IMR-90 (cell line): ENCODE measurements at regions not wholly inside any gene's neighbourhood (a gene's known extent, or its start where the extent isn't known, plus 50 kb on each side); places are given as distances from the start of the nearest gene placed in this dataset.

ENCODE experiments used
- ATAC-seq: fragments of 200-7000 bp; cut with Tn5 transposase; 2 replicates; pipeline ENCODE4 v1.9.1; 2020; ENCODE audit warnings: low read depth, mild to moderate bottlenecking, moderate library complexity
- BruUV-seq: library from RNA; stranded (reverse); fragments of 400-500 nt; replicated peaks from 2 replicates; lab custom pipeline; 2021; lab: Mats Ljungman, UMichigan
- CTCF ChIA-PET: fragments of 300-600 bp; formaldehyde crosslinking; extraction: SDS; loops from one replicate; lab custom pipeline; 2021; ENCODE audit warnings: antibody characterized with exemption; lab: Yijun Ruan, JAX
- POLR2A ChIA-PET: fragments of 300-600 bp; sonication (Branson Sonifier 250); formaldehyde crosslinking; loops from one replicate; lab custom pipeline; 2022; ENCODE audit warnings: antibody characterized with exemption; ENCODE audit not compliant: unreplicated experiment; lab: Charles Lee
- DNase-seq: peaks from one replicate; pipeline ENCODE4 v3.0.0; 2013
- H2AFZ ChIP-seq: replicated peaks from 2 replicates; pipeline ENCODE3; 2013; ENCODE audit warnings: low read length, mild to moderate bottlenecking; ENCODE audit not compliant: poor library complexity
- H2AK5ac ChIP-seq: 2 replicates; pipeline ENCODE4 v1.6.1; 2013; ENCODE audit warnings: low read depth, low read length, inconsistent platforms
- H2AK9ac ChIP-seq: replicated peaks from 2 replicates; pipeline ENCODE3; 2013; ENCODE audit warnings: mild to moderate bottlenecking, low read depth, low read length, moderate library complexity; ENCODE audit not compliant: poor library complexity
- H2BK120ac ChIP-seq: 2 replicates; pipeline ENCODE4 v1.6.1; 2013; ENCODE audit warnings: low read depth, low read length, inconsistent platforms
- H2BK15ac ChIP-seq: 3 replicates; pipeline ENCODE4 v1.6.1; 2013; ENCODE audit warnings: low read depth, low read length, inconsistent platforms
- H2BK20ac ChIP-seq: 2 replicates; pipeline ENCODE4 v1.6.1; 2013; ENCODE audit warnings: low read depth, mild to moderate bottlenecking, inconsistent platforms, low read length, moderate library complexity
- H2BK5ac ChIP-seq: 2 replicates; pipeline ENCODE4 v1.6.1; 2013; ENCODE audit warnings: mild to moderate bottlenecking, low read depth, low read length, inconsistent platforms; ENCODE audit not compliant: poor library complexity, severe bottlenecking
- H3K14ac ChIP-seq: replicated peaks from 2 replicates; pipeline ENCODE4 v1.6.1; 2013; ENCODE audit warnings: low read depth, low read length, inconsistent platforms
- H3K18ac ChIP-seq: 2 replicates; pipeline ENCODE4 v1.6.1; 2013; ENCODE audit warnings: low read depth, low read length, control low read depth
- H3K23ac ChIP-seq: 2 replicates; pipeline ENCODE4 v1.6.1; 2013; ENCODE audit warnings: low read depth, low read length, inconsistent platforms
- H3K27ac ChIP-seq: 2 replicates; pipeline ENCODE4 v1.5.1; 2013; ENCODE audit warnings: mild to moderate bottlenecking, control low read depth, low read length; ENCODE audit not compliant: insufficient read depth
- H3K27me3 ChIP-seq: 2 replicates; pipeline ENCODE4 v1.6.1; 2013; ENCODE audit warnings: low read length; ENCODE audit not compliant: control insufficient read depth, insufficient read depth
- H3K36me3 ChIP-seq: 2 replicates; pipeline ENCODE4 v1.6.1; 2013; ENCODE audit warnings: low read length, mixed read lengths; ENCODE audit not compliant: control insufficient read depth, insufficient read depth
- H3K4ac ChIP-seq: 2 replicates; pipeline ENCODE4 v1.6.1; 2013; ENCODE audit warnings: low read depth, low read length, inconsistent platforms
- H3K4me1 ChIP-seq: 2 replicates; pipeline ENCODE4 v1.6.1; 2013; ENCODE audit warnings: low read length, mixed read lengths; ENCODE audit not compliant: control insufficient read depth, insufficient read depth
- H3K4me2 ChIP-seq: 2 replicates; pipeline ENCODE4 v1.6.1; 2013; ENCODE audit warnings: low read depth, mild to moderate bottlenecking, control low read depth, low read length, moderate library complexity
- H3K4me3 ChIP-seq: 2 replicates; pipeline ENCODE4 v1.5.1; 2013; ENCODE audit warnings: low read depth, mild to moderate bottlenecking, control low read depth, low read length, moderate library complexity; ENCODE audit not compliant: insufficient read depth
- H3K56ac ChIP-seq: 2 replicates; pipeline ENCODE4 v1.6.1; 2013; ENCODE audit warnings: low read length, inconsistent platforms; ENCODE audit not compliant: insufficient read depth; ENCODE audit errors: extremely low read depth
- H3K79me1 ChIP-seq, 2 experiments: 2 replicates each; pipeline ENCODE4 v1.6.1; 2013; ENCODE audit warnings: low read length in 2 of 2, inconsistent platforms in 1 of 2, low read depth in 1 of 2
- H3K9ac ChIP-seq: 2 replicates; pipeline ENCODE4 v1.6.1; 2013; ENCODE audit warnings: low read depth, low read length, control low read depth
- H3K9me1 ChIP-seq: 2 replicates; pipeline ENCODE4 v1.6.1; 2013; ENCODE audit warnings: low read length, inconsistent platforms; ENCODE audit not compliant: insufficient read depth
- H3K9me3 ChIP-seq: 2 replicates; pipeline ENCODE4 v1.6.1; 2013; ENCODE audit warnings: low read length; ENCODE audit not compliant: control insufficient read depth, insufficient read depth
- H4K20me1 ChIP-seq: 2 replicates; pipeline ENCODE4 v1.6.1; 2013; ENCODE audit warnings: low read length, inconsistent platforms; ENCODE audit not compliant: insufficient read depth
- H4K5ac ChIP-seq: 2 replicates; pipeline ENCODE4 v1.6.1; 2013; ENCODE audit warnings: mild to moderate bottlenecking, low read depth, low read length, control low read depth
- H4K8ac ChIP-seq, 2 experiments: 2 replicates each; pipeline ENCODE4 v1.6.1; 2013; ENCODE audit warnings: low read depth in 2 of 2, low read length in 2 of 2, control low read depth in 1 of 2, inconsistent platforms in 1 of 2
- H4K91ac ChIP-seq: 2 replicates; pipeline ENCODE4 v1.6.1; 2013; ENCODE audit warnings: low read depth, low read length, inconsistent platforms; ENCODE audit not compliant: insufficient read depth
- BHLHE40 ChIP-seq: fragments of 150-350 bp; IDR thresholded peaks from 2 replicates; pipeline ENCODE4 v1.6.1; 2016; ENCODE audit warnings: mild to moderate bottlenecking, low read depth, low read length
- CEBPB ChIP-seq: IDR thresholded peaks from 2 replicates; pipeline ENCODE4 v1.6.1; 2012; ENCODE audit warnings: low read depth, low read length, improper control_type of control experiment
- CHD1 ChIP-seq: IDR thresholded peaks from 2 replicates; pipeline ENCODE4 v1.6.1; 2012; ENCODE audit warnings: low read depth, low read length, improper control_type of control experiment
- CTCF ChIP-seq: conservative IDR thresholded peaks from 2 replicates; pipeline ENCODE4 v1.5.1; 2012; ENCODE audit warnings: mild to moderate bottlenecking, low read depth, low read length, improper control_type of control experiment
- ELK1 ChIP-seq: fragments of 150-350 bp; IDR thresholded peaks from 2 replicates; pipeline ENCODE4 v1.6.1; 2016; ENCODE audit warnings: low read depth, mild to moderate bottlenecking, low read length, moderate library complexity, borderline replicate concordance
- FOS ChIP-seq: fragments of 150-350 bp; IDR thresholded peaks from 2 replicates; pipeline ENCODE4 v1.6.1; 2016; ENCODE audit warnings: low read depth, low read length
- MAFK ChIP-seq: IDR thresholded peaks from 2 replicates; pipeline ENCODE4 v1.6.1; 2012; ENCODE audit warnings: low read depth, low read length, improper control_type of control experiment
- MAZ ChIP-seq: IDR thresholded peaks from 2 replicates; pipeline ENCODE4 v1.6.1; 2012; ENCODE audit warnings: low read depth, mild to moderate bottlenecking, low read length, improper control_type of control experiment, moderate library complexity, borderline replicate concordance
- MXI1 ChIP-seq: IDR thresholded peaks from 2 replicates; pipeline ENCODE4 v1.6.1; 2012; ENCODE audit warnings: low read depth, mild to moderate bottlenecking, low read length, moderate library complexity, borderline replicate concordance
- NFE2L2 ChIP-seq: fragments of 150-350 bp; IDR thresholded peaks from 2 replicates; pipeline ENCODE4 v1.6.1; 2016; ENCODE audit warnings: low read depth, mild to moderate bottlenecking, low read length
- POLR2A ChIP-seq: IDR thresholded peaks from 2 replicates; pipeline ENCODE4 v1.6.1; 2012; ENCODE audit warnings: mild to moderate bottlenecking, low read depth, low read length
- RAD21 ChIP-seq: IDR thresholded peaks from 2 replicates; pipeline ENCODE4 v1.6.1; 2012; ENCODE audit warnings: low read length, improper control_type of control experiment
- RCOR1 ChIP-seq: IDR thresholded peaks from 2 replicates; pipeline ENCODE4 v1.6.1; 2012; ENCODE audit warnings: mild to moderate bottlenecking, low read length, improper control_type of control experiment; ENCODE audit not compliant: insufficient replicate concordance
- RFX5 ChIP-seq: IDR thresholded peaks from 2 replicates; pipeline ENCODE4 v1.8.0; 2012; ENCODE audit warnings: low read depth, mild to moderate bottlenecking, low read length, moderate library complexity
- SMC3 ChIP-seq: fragments of 150-350 bp; IDR thresholded peaks from 2 replicates; pipeline ENCODE4 v1.6.1; 2016; ENCODE audit warnings: low read depth, mild to moderate bottlenecking, antibody characterized with exemption, low read length, moderate library complexity
- USF2 ChIP-seq: fragments of 150-350 bp; IDR thresholded peaks from 2 replicates; pipeline ENCODE4 v1.6.1; 2017; ENCODE audit warnings: mild to moderate bottlenecking, antibody characterized with exemption, low read length, low read depth
- WGBS, 2 experiments: methylation state at CpG; one replicate each; pipeline versions ENCODE4 v1.1.5 to v1.1.7; 2013; ENCODE audit warnings: missing lambda C conversion rate in 2 of 2; ENCODE audit not compliant: insufficient read length in 1 of 2; ENCODE audit errors: extremely low coverage in 2 of 2; 5-methylcytosine and 5-hydroxymethylcytosine counted together
- dilution Hi-C: fragments of 300-500 bp; cut with HindIII; formaldehyde crosslinking; loops from one replicate; pipeline ENCODE4 v1.14.3; 2018; ENCODE audit warnings: low sequenced_read_pairs; ENCODE audit not compliant: unreplicated experiment
- in situ Hi-C: fragments of 300-500 bp; cut with MboI; formaldehyde crosslinking; loops from 3 replicates; pipeline ENCODE4 v1.14.3; 2019; ENCODE audit warnings: low sequenced_read_pairs, inconsistent platforms, mixed read lengths
- intact Hi-C: fragments of 100-400 bp; cut with micrococcal nuclease; formaldehyde crosslinking; loops from 2 replicates; pipeline ENCODE4 v1.10.0; 2022

- Histone ChIP-seq H4K20me1 (no peaks in the 10 kb centered on the region), H2AFZ (no peak overlapping the region), H4K91ac (no peak overlapping the region), H3K36me3 (no peaks in the 10 kb centered on the region), H2BK20ac (no peak overlapping the region), H3K4me2 (no peak overlapping the region), H2BK5ac (no peak overlapping the region), H3K27ac (no peak overlapping the region), H3K4me1 (no peaks in the 10 kb centered on the region), H3K4ac (no peak overlapping the region), H3K56ac (no peak overlapping the region), H3K79me1 (no peaks in the 10 kb centered on the region), H2BK15ac (no peak overlapping the region), H4K5ac (no peak overlapping the region), H2AK5ac (no peak overlapping the region), H2AK9ac (no peak overlapping the region), H4K8ac (no peak overlapping the region), H3K9me1 (no peaks in the 10 kb centered on the region), H3K4me3 (no peak overlapping the region), H3K23ac (no peak overlapping the region), H3K18ac (no peak overlapping the region), H3K27me3 (no peaks in the 10 kb centered on the region), H3K14ac (no peak overlapping the region), H3K9ac (no peak overlapping the region), H3K9me3 (no peaks in the 10 kb centered on the region), H2BK120ac (no peak overlapping the region)
- intact Hi-C loops, result no loop called here
- ChIA-PET POLR2A (no interaction called here), CTCF (no interaction called here)
- TF ChIP-seq BHLHE40, result no peak
- no peak for TF ChIP-seq RAD21
- no peak for TF ChIP-seq NFE2L2
- no peak for TF ChIP-seq ELK1
- no peak for TF ChIP-seq RCOR1
- no peak for TF ChIP-seq MAZ
- no peak for TF ChIP-seq SMC3
- TF ChIP-seq USF2, result no peak
- TF ChIP-seq RFX5, result no peak
- TF ChIP-seq CTCF, result no peak
- no peak for TF ChIP-seq CHD1
- TF ChIP-seq CEBPB, result no peak
- TF ChIP-seq MXI1, result no peak
- no peak for TF ChIP-seq POLR2A
- no peak for TF ChIP-seq MAFK
- TF ChIP-seq FOS, result no peak
- in situ Hi-C loops, result no loop called here
- no CpG with 5 or more reads among the region's 1 CpG for WGBS, 2 experiments
- DNase-seq (no peak), ATAC-seq (no peak)
- no TSS peak for BruUV-seq
- dilution Hi-C loops, result no loop called here
These were observed 342.3 kb upstream of the CFAP20DC start for GRCh38 chr3:59392116-59392515.
